ENCODE measurements at regions not wholly inside any gene's neighbourhood (a gene's known extent, or its start where the extent isn't known, plus 50 kb on each side); places are given as distances from the start of the nearest gene placed in this dataset.

DNA sequence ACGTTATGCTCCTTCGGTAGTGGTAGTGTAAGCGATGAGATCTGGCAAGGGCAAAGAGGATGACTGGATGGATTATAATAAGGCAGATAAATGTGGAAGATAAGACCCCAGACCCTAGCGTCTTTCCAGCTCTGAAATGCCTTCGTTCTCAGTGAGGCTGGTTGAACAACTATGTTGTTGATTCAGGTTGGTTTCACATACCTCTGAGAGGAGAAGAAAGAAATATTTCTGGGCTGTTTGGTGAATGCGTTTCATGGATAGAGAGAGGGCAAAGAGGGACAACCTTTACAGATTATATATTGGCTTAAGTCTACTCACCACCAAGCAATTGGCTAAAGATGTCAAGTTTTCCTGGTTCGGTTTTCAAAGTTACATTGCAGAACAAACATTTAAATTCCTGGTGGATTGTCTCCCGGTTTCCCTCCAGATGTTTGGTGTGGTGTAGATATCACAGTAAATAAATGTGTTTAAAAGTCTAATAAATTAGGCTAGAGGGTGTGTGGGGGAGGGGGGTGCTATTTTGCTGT, 190.1 kb upstream of the GLI2 start:
- no peak for DNase-seq (ENCODE audit: low spot score)
- Histone ChIP-seq H3K27ac (ENCODE audit: low read depth, low read length, poor library complexity, severe bottlenecking) (no peak overlapping the region), H3K4me1 (ENCODE audit: insufficient read depth, low read length, poor library complexity, severe bottlenecking) (peaks cover 4% of the 10 kb centered on the region), H3K9me3 (ENCODE audit: low read depth, low read length, poor library complexity, severe bottlenecking) (no peaks in the 10 kb centered on the region), H3K4me3 (ENCODE audit: low read depth, low read length, poor library complexity, severe bottlenecking) (no peak overlapping the region), H3K36me3 (ENCODE audit: insufficient read depth, low read length, poor library complexity, severe bottlenecking) (no peaks in the 10 kb centered on the region), H3K27me3 (replicated peaks; ENCODE audit: insufficient read depth, low read depth, low read length, poor library complexity) (no peaks in the 10 kb centered on the region)
- BruUV-seq (replicated peaks): no TSS peak
- intact Hi-C loops (cut with micrococcal nuclease; ENCODE audit: unreplicated experiment): no loop called here
- CTCF ChIA-PET: no interaction called here
- POLR2A ChIA-PET (ENCODE audit: low non-redundant PET): no interaction called here
- TF ChIP-seq, protein P1, sequence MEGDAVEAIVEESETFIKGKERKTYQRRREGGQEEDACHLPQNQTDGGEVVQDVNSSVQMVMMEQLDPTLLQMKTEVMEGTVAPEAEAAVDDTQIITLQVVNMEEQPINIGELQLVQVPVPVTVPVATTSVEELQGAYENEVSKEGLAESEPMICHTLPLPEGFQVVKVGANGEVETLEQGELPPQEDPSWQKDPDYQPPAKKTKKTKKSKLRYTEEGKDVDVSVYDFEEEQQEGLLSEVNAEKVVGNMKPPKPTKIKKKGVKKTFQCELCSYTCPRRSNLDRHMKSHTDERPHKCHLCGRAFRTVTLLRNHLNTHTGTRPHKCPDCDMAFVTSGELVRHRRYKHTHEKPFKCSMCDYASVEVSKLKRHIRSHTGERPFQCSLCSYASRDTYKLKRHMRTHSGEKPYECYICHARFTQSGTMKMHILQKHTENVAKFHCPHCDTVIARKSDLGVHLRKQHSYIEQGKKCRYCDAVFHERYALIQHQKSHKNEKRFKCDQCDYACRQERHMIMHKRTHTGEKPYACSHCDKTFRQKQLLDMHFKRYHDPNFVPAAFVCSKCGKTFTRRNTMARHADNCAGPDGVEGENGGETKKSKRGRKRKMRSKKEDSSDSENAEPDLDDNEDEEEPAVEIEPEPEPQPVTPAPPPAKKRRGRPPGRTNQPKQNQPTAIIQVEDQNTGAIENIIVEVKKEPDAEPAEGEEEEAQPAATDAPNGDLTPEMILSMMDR (conservative IDR thresholded peaks at IDR 0.05; ENCODE audit: low read depth, low read length): no peak
- no peak for TF ChIP-seq EZH2 (IDR thresholded peaks at IDR 0.05; ENCODE audit: borderline replicate concordance, low read depth, low read length, poor library complexity, severe bottlenecking)

DNA sequence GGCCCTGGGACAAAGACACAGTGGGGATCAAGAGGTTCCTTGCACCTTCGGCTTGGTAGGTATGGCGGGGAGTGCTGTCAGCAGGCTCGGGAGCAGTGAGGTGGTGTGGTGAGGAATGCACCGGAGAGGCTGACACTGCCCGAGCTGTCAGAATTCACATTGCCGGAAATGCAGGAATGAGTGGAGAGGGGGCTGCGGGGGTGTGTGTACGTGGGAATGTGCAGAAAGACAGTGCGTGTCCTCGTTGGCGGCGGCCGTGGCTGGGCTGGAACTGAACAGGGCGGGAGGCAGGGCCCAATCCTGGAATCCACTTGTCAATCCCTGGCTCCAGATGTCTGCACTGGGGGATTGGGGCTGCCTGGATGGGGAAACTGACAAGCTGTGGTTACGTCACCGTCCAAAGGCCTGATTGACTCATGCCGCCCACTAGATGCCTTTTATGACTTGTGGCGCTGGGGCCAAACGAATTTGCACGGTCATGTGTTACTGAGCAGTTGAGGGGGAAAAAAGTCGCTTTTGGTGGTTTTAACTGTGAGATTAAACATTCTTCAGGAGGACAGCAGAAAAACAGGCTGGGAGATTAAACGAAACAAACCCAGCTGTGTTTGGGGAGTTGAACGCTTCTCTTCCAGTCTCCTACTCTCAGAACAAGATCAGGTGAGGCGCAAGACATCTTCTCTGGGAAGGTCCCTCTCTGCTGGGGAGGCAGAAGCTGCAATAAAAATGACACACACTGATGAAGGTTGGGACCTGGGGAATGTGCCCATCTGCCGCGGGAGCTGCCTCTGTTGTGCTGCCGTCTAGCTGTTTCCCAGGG, 189.4 kb upstream of the GLI2 start:
- no peaks in the 10 kb centered on the region for H3K36me3 ChIP-seq (ENCODE audit: insufficient read depth, low read length, poor library complexity, severe bottlenecking)
- peak; percentile 12 for DNase-seq (ENCODE audit: low spot score)
- H3K27ac ChIP-seq (ENCODE audit: low read depth, low read length, poor library complexity, severe bottlenecking): no peak overlapping the region
- TF ChIP-seq, protein P1 (conservative IDR thresholded peaks at IDR 0.05; ENCODE audit: low read depth, low read length): no peak
- no peak for TF ChIP-seq EZH2 (IDR thresholded peaks at IDR 0.05; ENCODE audit: borderline replicate concordance, low read depth, low read length, poor library complexity, severe bottlenecking)
- H3K9me3 ChIP-seq (ENCODE audit: low read depth, low read length, poor library complexity, severe bottlenecking): no peaks in the 10 kb centered on the region
- CTCF ChIA-PET: no interaction called here
- intact Hi-C loops (cut with micrococcal nuclease; ENCODE audit: unreplicated experiment): no loop called here
- no peaks in the 10 kb centered on the region for H3K4me1 ChIP-seq (ENCODE audit: insufficient read depth, low read length, poor library complexity, severe bottlenecking)
- no peaks in the 10 kb centered on the region for H3K27me3 ChIP-seq (replicated peaks; ENCODE audit: insufficient read depth, low read depth, low read length, poor library complexity)
- no peak overlapping the region for H3K4me3 ChIP-seq (ENCODE audit: low read depth, low read length, poor library complexity, severe bottlenecking)
- BruUV-seq (replicated peaks): no TSS peak
- POLR2A ChIA-PET (ENCODE audit: low non-redundant PET): no interaction called here

DNA sequence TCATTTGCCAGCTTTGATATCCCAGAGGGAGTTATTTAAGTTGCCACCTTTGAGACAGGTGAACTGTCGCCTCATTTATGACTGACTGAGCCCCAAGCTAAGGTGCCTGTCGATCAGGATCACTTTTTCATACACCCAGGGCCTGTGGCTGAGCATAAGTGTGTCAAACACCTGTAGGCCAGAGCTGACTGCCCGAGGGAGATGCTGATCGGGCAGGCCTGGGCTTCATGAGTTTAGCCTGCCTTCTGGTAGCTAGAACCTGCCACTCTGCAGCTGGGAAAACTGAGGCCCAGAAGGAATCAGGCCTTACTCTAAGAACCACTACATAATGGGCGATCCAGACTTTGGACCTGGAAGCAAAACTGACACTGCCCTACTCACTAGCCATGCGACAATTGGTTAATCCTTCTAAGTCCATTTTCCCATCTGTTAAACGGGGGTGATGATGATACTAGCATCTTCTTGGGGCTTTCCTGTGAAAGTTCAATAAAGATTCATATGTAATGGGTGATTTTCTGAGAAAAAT, 188.7 kb upstream of the GLI2 start:
- no peak for DNase-seq (ENCODE audit: low spot score)
- Histone ChIP-seq H3K4me3 (ENCODE audit: low read depth, low read length, poor library complexity, severe bottlenecking) (no peak overlapping the region), H3K27me3 (replicated peaks; ENCODE audit: insufficient read depth, low read depth, low read length, poor library complexity) (no peaks in the 10 kb centered on the region), H3K36me3 (ENCODE audit: insufficient read depth, low read length, poor library complexity, severe bottlenecking) (no peaks in the 10 kb centered on the region), H3K27ac (ENCODE audit: low read depth, low read length, poor library complexity, severe bottlenecking) (no peak overlapping the region), H3K9me3 (ENCODE audit: low read depth, low read length, poor library complexity, severe bottlenecking) (no peaks in the 10 kb centered on the region), H3K4me1 (ENCODE audit: insufficient read depth, low read length, poor library complexity, severe bottlenecking) (no peaks in the 10 kb centered on the region)
- TF ChIP-seq EZH2 (IDR thresholded peaks at IDR 0.05; ENCODE audit: borderline replicate concordance, low read depth, low read length, poor library complexity, severe bottlenecking): no peak
- TF ChIP-seq, protein P1 (conservative IDR thresholded peaks at IDR 0.05; ENCODE audit: low read depth, low read length): no peak
- ChIA-PET POLR2A (ENCODE audit: low non-redundant PET) (no interaction called here), CTCF (no interaction called here)
- intact Hi-C loops (cut with micrococcal nuclease; ENCODE audit: unreplicated experiment): no loop called here
- BruUV-seq (replicated peaks): no TSS peak
